ENCODE measurements at regions not wholly inside any gene's neighbourhood (a gene's known extent, or its start where the extent isn't known, plus 50 kb on each side); places are given as distances from the start of the nearest gene placed in this dataset.

DNA sequence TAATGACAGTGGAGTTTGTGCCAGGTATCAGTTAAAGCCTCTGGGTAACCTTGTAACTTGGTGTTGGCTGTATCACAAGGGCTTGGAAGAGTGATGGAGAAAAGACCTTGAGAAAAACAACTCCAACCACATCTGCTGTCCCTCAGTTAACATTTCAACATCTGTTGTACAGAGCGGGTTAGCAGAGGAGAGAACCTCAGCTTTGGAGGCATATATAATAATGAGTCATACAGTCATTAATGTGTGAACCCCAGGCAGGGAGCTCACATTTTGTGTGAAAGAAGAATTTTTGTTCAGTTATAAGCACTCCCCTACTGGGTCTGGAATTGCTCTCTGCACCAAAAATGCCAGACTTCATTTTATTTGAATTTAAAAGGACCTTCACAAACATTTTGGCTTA is 439.5 kb downstream of the PDCD6IP start:
- DNase-seq (ENCODE audit: extremely low spot score), result no peak
- TF ChIP-seq, protein P1, sequence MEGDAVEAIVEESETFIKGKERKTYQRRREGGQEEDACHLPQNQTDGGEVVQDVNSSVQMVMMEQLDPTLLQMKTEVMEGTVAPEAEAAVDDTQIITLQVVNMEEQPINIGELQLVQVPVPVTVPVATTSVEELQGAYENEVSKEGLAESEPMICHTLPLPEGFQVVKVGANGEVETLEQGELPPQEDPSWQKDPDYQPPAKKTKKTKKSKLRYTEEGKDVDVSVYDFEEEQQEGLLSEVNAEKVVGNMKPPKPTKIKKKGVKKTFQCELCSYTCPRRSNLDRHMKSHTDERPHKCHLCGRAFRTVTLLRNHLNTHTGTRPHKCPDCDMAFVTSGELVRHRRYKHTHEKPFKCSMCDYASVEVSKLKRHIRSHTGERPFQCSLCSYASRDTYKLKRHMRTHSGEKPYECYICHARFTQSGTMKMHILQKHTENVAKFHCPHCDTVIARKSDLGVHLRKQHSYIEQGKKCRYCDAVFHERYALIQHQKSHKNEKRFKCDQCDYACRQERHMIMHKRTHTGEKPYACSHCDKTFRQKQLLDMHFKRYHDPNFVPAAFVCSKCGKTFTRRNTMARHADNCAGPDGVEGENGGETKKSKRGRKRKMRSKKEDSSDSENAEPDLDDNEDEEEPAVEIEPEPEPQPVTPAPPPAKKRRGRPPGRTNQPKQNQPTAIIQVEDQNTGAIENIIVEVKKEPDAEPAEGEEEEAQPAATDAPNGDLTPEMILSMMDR (IDR thresholded peaks at IDR 0.05; ENCODE audit: control extremely low read depth, extremely low read depth, low read depth, missing control alignments), result no peak
- POLR2A ChIA-PET, result no interaction called here
- CTCF ChIA-PET, result no interaction called here

DNA sequence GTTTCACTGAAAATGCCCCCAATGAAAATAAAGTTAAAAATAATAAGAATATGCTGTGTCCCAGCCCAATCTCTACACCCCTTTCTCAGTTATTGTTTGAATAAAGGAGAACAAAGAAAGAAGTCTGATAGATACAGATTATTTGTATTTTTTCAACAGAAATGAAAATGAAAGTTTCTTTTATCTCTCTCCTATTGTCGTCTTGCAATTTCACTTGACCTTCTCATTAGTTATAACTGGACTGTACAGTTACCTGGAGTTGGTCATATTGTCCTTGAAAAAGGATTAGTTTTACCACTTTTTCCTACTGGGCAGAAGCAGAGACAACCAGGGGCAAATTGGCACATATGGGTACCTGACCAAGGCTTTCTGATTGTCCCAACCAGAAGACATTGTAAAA is 440.0 kb downstream of the PDCD6IP start:
- CTCF ChIA-PET, result interaction anchor here (1.5 kb wide), 1 partner anchor 14 kb away, joined by 5 read pairs; no protein-coding TSS in a partner anchor
- TF ChIP-seq, protein P1 (IDR thresholded peaks at IDR 0.05; ENCODE audit: control extremely low read depth, extremely low read depth, low read depth, missing control alignments), result no peak
- POLR2A ChIA-PET, result no interaction called here

DNA sequence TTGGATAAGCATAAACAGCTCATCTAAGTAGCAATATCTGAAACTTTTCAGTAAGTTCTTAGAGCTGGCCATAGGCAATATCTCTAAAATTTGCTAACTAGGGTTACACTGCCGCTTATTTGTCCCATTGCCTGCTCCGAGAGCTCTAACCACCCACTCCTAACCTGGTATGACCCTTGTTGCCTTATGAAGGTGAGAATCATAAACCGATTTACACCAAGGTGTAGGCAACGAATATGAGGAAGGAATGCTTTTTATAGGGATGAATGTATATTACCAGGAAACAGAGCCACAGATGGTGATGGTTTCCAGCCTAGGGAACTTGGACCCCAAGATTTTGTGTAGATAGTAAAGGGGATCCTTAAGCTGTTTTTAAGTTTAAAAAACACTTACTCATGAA is 440.9 kb downstream of the PDCD6IP start:
- no peak for DNase-seq (ENCODE audit: extremely low spot score)
- ChIA-PET POLR2A (no interaction called here), CTCF (interaction anchor here (0.7 to 1.5 kb wide), 2 partner anchors 15 to 33 kb away, joined by 3 to 5 read pairs; no protein-coding TSS in a partner anchor)
- TF ChIP-seq, protein P1 (IDR thresholded peaks at IDR 0.05; ENCODE audit: control extremely low read depth, extremely low read depth, low read depth, missing control alignments), result no peak

More for the DNA sequence above, 440.0 kb downstream of the PDCD6IP start:
- no peak for DNase-seq (ENCODE audit: extremely low spot score)

DNA sequence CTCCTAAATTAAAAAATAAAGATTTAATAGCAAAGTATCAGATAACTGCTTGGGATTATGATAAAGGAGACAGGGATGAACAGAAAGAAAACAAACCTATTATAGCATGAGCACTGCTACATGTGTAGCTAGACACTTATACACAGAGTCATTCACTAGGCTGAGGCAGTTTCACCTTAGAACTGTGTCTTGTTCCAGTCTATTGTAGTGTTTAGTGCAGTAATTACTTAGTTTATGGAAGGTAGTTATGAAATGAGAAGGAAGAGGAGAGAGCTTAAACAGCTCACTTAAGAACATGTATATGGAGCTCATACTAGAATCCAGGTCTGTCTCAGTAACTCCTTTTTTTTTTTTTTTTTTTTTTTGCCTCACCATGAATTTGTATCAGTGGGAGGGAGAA is 441.4 kb downstream of the PDCD6IP start:
- TF ChIP-seq, protein P1 (IDR thresholded peaks at IDR 0.05; ENCODE audit: control extremely low read depth, extremely low read depth, low read depth, missing control alignments), result no peak
- DNase-seq (ENCODE audit: extremely low spot score), result no peak
- POLR2A ChIA-PET, result no interaction called here
- CTCF ChIA-PET, result interaction anchor here (0.8 to 1.5 kb wide), 2 partner anchors 15 to 20 kb away, joined by 3 to 5 read pairs; no protein-coding TSS in a partner anchor

DNA sequence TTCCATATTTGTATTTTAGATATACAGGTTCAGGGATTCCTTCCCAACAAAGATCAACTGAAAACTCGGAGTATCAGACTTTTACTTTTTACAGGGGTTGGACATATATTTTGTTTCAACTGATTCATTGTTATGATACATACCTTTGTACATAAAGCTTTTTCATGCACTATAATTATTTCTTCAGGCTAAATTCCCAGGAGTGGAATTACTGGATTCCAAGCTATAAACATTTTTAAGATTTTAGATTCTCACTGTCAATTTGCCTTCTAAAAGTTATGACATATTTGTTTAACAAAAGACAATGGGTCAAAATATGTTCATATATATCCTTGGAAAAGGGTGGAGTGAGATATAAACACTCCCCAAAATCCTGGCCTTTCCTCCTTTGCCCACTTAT is 449.0 kb downstream of the PDCD6IP start:
- TF ChIP-seq, protein P1 (IDR thresholded peaks at IDR 0.05; ENCODE audit: control extremely low read depth, extremely low read depth, low read depth, missing control alignments), result no peak
- ChIA-PET CTCF (interaction anchor here (1.1 to 3.6 kb wide), 5 partner anchors 11 to 436 kb away, joined by 3 to 38 read pairs (median 3); no protein-coding TSS in a partner anchor), POLR2A (no interaction called here)
- no peak for DNase-seq (ENCODE audit: extremely low spot score)

DNA sequence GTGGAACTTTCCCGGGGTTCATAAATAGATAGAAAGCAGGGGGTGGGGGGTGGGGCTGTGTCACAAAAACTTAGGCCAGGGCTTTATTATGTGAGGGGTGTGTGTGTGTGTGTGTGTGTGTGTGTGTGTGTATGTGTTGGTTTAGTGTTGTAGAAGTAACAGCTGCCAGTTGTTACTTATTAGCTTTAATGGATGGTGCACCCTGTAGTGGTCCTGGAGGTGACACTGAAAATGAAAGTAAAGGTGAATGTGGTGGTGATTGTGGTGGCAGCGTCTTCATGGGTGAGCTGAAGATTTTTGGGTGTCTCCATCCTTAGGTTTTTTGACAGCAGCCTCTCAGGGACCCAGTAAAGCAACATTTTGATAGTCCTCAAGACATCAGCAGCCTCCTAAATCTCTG is 449.9 kb downstream of the PDCD6IP start:
- CTCF ChIA-PET, result interaction anchor here (1.1 to 3.6 kb wide), 4 partner anchors 11 to 435 kb away, joined by 3 to 38 read pairs (median 4); no protein-coding TSS in a partner anchor
- DNase-seq (ENCODE audit: extremely low spot score), result peak; percentile 22
- TF ChIP-seq, protein P1 (IDR thresholded peaks at IDR 0.05; ENCODE audit: control extremely low read depth, extremely low read depth, low read depth, missing control alignments), result no peak
- POLR2A ChIA-PET, result no interaction called here
